ENCODE measurements at regions not wholly inside any gene's neighbourhood (a gene's known extent, or its start where the extent isn't known, plus 50 kb on each side); places are given as distances from the start of the nearest gene placed in this dataset.

DNA sequence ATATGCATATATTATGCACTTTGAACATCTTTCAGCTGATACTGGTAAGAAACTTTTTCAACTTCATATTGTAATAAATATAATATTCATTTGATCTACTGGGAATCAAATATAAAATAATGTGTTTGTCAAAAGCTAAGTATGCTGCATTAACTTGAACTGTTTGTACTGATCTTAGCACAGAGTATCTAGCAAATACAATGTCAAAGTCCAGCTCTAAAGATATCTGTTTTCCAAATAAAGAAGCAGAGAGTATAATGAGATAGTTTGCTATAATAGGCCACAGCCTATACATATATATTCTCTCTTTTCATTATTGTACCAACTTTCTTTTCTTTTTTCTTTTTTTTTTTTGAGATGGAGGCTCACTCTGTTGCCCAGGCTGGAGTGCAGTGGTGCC, 417.0 kb downstream of the TMEM161B start:
- RAD21 ChIA-PET (ENCODE audit: unreplicated experiment), result no interaction called here
- BruUV-seq (replicated peaks), result no TSS peak
- ATAC-seq, result no peak

More for the DNA sequence above, 417.0 kb downstream of the TMEM161B start:
- Histone ChIP-seq H3K4me1 (ENCODE audit: control insufficient read depth, insufficient read depth, low read length) (no peaks in the 10 kb centered on the region), H3K79me2 (ENCODE audit: control insufficient read depth, insufficient read depth, low read length) (no peaks in the 10 kb centered on the region), H3K27me3 (replicated peaks in 1 of 2; ENCODE audit: control insufficient read depth in 2 of 2, insufficient read depth in 2 of 2, low read length in 1 of 2) (no peaks in the 10 kb centered on the region), H3K9me3 (replicated peaks; ENCODE audit: control insufficient read depth, insufficient read depth, low read length) (no peaks in the 10 kb centered on the region), H3K27ac (ENCODE audit: control insufficient read depth, insufficient read depth) (no peak overlapping the region), H2AFZ (ENCODE audit: control insufficient read depth, low read depth, low read length) (no peak overlapping the region), H3K4me3 (no peak overlapping the region), H3K36me3 (ENCODE audit: control insufficient read depth in 2 of 2, insufficient read depth in 2 of 2, low read length in 1 of 2) (no peaks in the 10 kb centered on the region), H3K4me2 (ENCODE audit: control insufficient read depth, insufficient read depth) (no peak overlapping the region), H4K20me1 (ENCODE audit: control insufficient read depth, insufficient read depth) (no peaks in the 10 kb centered on the region), H3K9ac (ENCODE audit: control insufficient read depth, insufficient read depth, low read length) (no peak overlapping the region)
- SMC1A ChIA-PET (ENCODE audit: uncharacterized antibody, unreplicated experiment), result no interaction called here
- in situ Hi-C loops (cut with MboI) (no loop called here), intact Hi-C loops (cut with micrococcal nuclease; ENCODE audit: unreplicated experiment) (no loop called here)
- POLR2A ChIA-PET, result no interaction called here
- TF ChIP-seq MEF2B (IDR thresholded peaks at IDR 0.05; ENCODE audit: partially characterized antibody, poor library complexity, severe bottlenecking) (no peak), NR2C2 (IDR thresholded peaks at IDR 0.05; ENCODE audit: borderline replicate concordance, control insufficient read depth, insufficient read length, low read depth) (no peak), SP1 (IDR thresholded peaks at IDR 0.05; ENCODE audit: low read depth, low read length) (no peak), RB1 (IDR thresholded peaks at IDR 0.05; ENCODE audit: borderline replicate concordance) (no peak), GATAD2B (conservative IDR thresholded peaks at IDR 0.05; ENCODE audit: low read depth) (no peak), RELA (IDR thresholded peaks at IDR 0.05; ENCODE audit: borderline replicate concordance, partially characterized antibody) (no peak), IKZF1 (conservative IDR thresholded peaks at IDR 0.05) (no peak), ETV6 (conservative IDR thresholded peaks at IDR 0.05 in 1 of 2, IDR thresholded peaks at IDR 0.05 in 1 of 2; ENCODE audit: borderline replicate concordance in 1 of 2, low read depth in 1 of 2) (no peak), CREB1 (IDR thresholded peaks at IDR 0.05; ENCODE audit: low read depth) (no peak)
- TF ChIP-seq, protein P1, sequence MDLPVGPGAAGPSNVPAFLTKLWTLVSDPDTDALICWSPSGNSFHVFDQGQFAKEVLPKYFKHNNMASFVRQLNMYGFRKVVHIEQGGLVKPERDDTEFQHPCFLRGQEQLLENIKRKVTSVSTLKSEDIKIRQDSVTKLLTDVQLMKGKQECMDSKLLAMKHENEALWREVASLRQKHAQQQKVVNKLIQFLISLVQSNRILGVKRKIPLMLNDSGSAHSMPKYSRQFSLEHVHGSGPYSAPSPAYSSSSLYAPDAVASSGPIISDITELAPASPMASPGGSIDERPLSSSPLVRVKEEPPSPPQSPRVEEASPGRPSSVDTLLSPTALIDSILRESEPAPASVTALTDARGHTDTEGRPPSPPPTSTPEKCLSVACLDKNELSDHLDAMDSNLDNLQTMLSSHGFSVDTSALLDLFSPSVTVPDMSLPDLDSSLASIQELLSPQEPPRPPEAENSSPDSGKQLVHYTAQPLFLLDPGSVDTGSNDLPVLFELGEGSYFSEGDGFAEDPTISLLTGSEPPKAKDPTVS (IDR thresholded peaks at IDR 0.05; ENCODE audit: low read depth, low read length), result no peak
- TF ChIP-seq, protein P2, sequence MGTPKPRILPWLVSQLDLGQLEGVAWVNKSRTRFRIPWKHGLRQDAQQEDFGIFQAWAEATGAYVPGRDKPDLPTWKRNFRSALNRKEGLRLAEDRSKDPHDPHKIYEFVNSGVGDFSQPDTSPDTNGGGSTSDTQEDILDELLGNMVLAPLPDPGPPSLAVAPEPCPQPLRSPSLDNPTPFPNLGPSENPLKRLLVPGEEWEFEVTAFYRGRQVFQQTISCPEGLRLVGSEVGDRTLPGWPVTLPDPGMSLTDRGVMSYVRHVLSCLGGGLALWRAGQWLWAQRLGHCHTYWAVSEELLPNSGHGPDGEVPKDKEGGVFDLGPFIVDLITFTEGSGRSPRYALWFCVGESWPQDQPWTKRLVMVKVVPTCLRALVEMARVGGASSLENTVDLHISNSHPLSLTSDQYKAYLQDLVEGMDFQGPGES (IDR thresholded peaks at IDR 0.05), result no peak
- no peak for FAIRE-seq
- CTCF ChIA-PET, result interaction anchor here (0.7 to 1.2 kb wide), 2 partner anchors 25 to 71 kb away, joined by 3 read pairs; no protein-coding TSS in a partner anchor
- no peak for DNase-seq (ENCODE audit: low read depth, low spot score)

All from GM12878 (cell line).